ENCODE measurements at regions not wholly inside any gene's neighbourhood (a gene's known extent, or its start where the extent isn't known, plus 50 kb on each side); places are given as distances from the start of the nearest gene placed in this dataset.

DNA sequence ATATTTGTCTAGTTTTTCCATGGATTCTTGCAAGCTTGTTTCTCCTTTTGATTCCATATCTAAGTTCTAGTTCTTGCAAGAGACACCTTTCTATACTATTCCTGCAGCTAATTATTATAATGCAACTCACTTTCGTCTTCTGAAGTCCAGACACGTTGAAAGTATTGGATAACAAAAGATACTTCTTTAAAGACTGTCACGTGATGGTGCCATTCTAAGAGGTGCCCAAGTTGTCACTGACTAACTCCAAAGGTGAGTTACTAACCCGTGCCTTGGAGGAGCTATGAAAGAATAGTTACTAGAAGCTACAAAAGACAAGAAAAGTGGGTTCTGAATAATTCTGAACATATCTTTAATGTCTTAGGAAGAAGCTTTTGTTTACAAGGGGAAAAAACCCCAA lies 322.6 kb downstream of the HDGFL1 start:
- peaks cover 0 to 12% (median 0%) of the 10 kb centered on the region in 6 donors for H3K9me3 Mint-ChIP-seq
- no peak for DNase-seq
- no peak overlapping the region for H3K27ac Mint-ChIP-seq
- peaks cover 0 to 2% (median 0%) of the 10 kb centered on the region in 3 donors for H3K27me3 Mint-ChIP-seq (ENCODE audit: low read depth in 3 of 3)
- H3K36me3 Mint-ChIP-seq = no peaks in the 10 kb centered on the region
- H3K4me1 Mint-ChIP-seq = no peaks in the 10 kb centered on the region
- H3K4me3 Mint-ChIP-seq = no peak overlapping the region

DNA sequence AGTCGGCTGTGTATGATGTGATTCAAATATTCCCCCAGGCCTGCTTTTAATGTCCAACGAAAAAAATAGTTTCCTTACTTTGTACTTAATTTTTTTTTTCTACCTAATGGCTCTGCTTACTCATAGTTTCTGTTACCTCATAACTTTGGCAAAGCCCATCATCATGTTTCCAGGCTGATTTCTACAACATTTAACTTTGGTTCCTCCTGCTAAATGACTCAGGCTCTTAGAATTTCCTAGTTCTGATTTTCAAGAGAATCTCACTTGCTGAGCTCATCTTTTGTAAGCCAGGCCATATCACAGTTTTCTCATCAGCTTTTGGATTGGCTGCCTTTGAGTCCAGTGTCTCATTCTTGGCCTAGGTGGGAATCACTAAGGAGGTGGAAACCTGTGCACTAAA lies 323.1 kb downstream of the HDGFL1 start:
- Mint-ChIP-seq H3K4me1 (no peaks in the 10 kb centered on the region), H3K4me3 (no peak overlapping the region)

DNA sequence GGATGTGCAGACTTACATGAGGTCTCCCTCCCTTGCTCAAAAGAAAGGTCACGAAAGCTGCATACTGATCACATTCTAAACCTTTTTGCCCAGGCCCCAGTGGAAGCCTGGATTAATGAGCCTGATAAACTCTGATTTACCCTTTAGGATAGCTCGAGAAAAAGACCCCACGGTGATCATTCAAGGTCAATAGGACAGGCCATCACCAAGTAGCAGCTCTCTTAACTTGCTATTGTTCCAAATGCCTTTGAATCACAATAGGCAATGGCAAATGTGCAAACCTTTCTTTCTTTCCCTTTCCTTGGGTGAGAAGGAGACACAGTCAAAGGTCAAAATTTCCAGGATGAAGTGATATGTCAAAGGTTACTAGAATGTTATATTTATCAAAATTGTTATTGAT lies 327.3 kb downstream of the HDGFL1 start:
- Mint-ChIP-seq H3K4me3 (no peak overlapping the region), H3K27me3 (ENCODE audit: low read depth in 3 of 3) (peaks cover 0 to 2% (median 0%) of the 10 kb centered on the region in 3 donors), H3K36me3 (no peaks in the 10 kb centered on the region), H3K9me3 (peaks cover 0 to 12% (median 3%) of the 10 kb centered on the region in 6 donors), H3K4me1 (no peaks in the 10 kb centered on the region), H3K27ac (no peak overlapping the region)
- DNase-seq = no peak

More for the DNA sequence above, 323.1 kb downstream of the HDGFL1 start:
- Mint-ChIP-seq H3K36me3 (no peaks in the 10 kb centered on the region), H3K27me3 (ENCODE audit: low read depth in 3 of 3) (peaks cover 0 to 2% (median 0%) of the 10 kb centered on the region in 3 donors), H3K9me3 (peaks cover 0 to 12% (median under 1%) of the 10 kb centered on the region in 6 donors), H3K27ac (no peak overlapping the region)
- no peak for DNase-seq

DNA sequence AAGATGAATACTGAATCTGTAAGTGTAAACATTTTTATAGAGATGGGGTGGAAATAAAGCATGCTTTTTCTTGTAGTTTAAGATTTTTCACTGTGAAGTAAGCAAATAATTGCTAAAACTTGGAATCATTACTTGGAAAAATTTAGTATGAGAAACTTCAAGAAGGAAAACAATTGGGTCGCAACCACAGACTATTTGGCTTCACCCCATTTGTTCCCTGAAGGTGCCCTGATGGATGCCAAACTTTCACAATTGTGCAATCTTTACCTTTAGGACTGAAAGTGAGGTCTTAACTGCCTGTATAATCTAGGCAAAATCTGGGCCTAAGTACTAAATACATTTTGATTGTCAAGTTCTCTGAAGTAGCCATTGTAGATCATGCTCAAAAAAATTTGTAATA lies 330.1 kb downstream of the HDGFL1 start:
- Mint-ChIP-seq H3K36me3 (no peaks in the 10 kb centered on the region), H3K9me3 (peaks cover 0 to 9% (median 3%) of the 10 kb centered on the region in 6 donors), H3K4me3 (no peak overlapping the region), H3K4me1 (no peaks in the 10 kb centered on the region), H3K27me3 (ENCODE audit: low read depth in 3 of 3) (peaks cover 0 to 2% (median 0%) of the 10 kb centered on the region in 3 donors), H3K27ac (no peak overlapping the region)
- DNase-seq = no peak

DNA sequence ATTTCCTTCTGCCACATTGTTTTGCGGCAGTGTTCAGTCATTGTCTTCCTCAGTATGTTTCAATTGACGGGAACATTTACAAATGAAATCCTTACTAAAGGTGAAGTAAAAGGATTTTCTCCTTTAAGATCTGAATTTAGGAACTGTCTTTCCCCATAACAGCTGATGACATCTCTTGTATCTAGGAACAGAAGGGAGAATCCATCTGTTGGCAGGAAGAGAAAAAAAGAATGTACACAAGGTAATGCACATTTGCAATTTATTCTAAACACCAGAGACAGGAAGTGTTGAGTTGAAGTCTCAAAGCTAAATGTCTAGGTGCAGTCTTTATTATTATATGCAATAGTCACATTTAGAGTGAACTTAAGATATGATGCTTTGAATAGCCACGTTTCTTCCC lies 334.5 kb downstream of the HDGFL1 start:
- Mint-ChIP-seq H3K9me3 (peaks cover under 1 to 24% (median 6%) of the 10 kb centered on the region in 6 donors), H3K4me1 (no peaks in the 10 kb centered on the region), H3K36me3 (no peaks in the 10 kb centered on the region), H3K27ac (no peak overlapping the region), H3K4me3 (no peak overlapping the region), H3K27me3 (ENCODE audit: low read depth in 3 of 3) (peaks cover 0 to 2% (median 0%) of the 10 kb centered on the region in 3 donors)
- DNase-seq = no peak

DNA sequence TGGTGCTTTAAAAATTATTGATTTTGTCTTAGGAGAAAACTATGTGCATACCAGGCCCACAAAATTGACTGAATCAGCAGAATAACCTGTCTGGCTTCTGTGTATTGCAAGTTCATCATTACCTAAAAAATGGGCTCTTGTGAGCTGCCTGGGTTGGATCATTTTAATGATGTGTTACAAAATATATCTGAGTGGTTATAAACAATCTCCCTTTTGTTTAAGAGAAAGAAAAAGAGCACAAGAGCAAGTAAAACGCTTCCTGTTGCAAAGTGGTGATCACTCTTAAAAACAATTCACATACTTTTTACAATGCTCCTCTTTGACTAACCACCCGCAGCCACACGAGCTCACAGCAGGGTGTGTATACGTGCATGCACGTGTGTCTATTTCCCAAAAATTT lies 335.1 kb downstream of the HDGFL1 start:
- Mint-ChIP-seq H3K9me3 (peaks cover 2 to 29% (median 7%) of the 10 kb centered on the region in 6 donors), H3K36me3 (no peaks in the 10 kb centered on the region), H3K27ac (no peak overlapping the region), H3K4me1 (no peaks in the 10 kb centered on the region), H3K27me3 (ENCODE audit: low read depth in 3 of 3) (peaks cover 0 to 2% (median 0%) of the 10 kb centered on the region in 3 donors), H3K4me3 (no peak overlapping the region)
- no peak for DNase-seq

DNA sequence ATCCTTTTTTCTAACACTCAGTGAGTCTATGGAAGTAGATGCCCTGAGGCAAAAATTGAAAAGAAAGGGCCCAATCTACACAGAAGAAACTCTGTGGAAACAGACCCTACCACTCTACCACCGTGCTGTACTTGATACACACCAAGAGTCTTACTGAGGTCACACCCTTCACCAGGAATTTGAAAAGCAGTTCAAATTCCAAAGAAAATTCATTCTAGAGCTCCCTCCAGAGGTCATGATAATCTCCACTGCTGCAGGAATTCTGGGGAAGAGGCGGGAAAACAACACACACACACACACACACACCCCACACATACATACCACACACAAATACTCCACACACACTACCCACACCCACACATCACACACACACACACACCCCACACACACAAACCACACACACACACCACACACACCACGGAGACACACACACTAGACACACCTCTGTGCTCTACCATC lies 336.8 kb downstream of the HDGFL1 start:
- no peak for DNase-seq
- Mint-ChIP-seq H3K4me1 (no peaks in the 10 kb centered on the region), H3K27ac (no peak overlapping the region), H3K9me3 (peaks cover 2 to 31% (median 6%) of the 10 kb centered on the region in 6 donors), H3K36me3 (no peaks in the 10 kb centered on the region), H3K27me3 (ENCODE audit: low read depth in 3 of 3) (peaks cover 0 to 2% (median 0%) of the 10 kb centered on the region in 3 donors), H3K4me3 (no peak overlapping the region)

DNA sequence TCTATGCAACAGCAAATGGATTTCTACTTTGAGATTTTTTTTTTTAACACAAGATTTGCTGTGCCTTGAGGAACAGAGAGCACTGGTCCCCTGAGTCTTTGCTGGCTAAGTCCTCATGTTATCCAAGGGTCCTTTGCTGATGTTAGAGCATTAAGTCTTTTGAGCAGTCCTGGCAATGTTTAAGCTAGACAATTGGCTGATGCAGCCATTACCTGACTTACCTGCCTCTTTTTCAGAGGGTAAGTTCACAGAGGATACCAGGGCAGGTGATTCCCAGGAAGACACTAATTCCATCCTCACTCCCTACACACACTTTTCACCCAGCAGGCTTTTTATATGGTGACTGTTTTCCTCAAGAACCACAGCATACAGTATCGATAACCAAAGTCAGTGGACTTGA lies 337.7 kb downstream of the HDGFL1 start:
- no peaks in the 10 kb centered on the region for H3K36me3 Mint-ChIP-seq
- no peak for DNase-seq
- no peaks in the 10 kb centered on the region for H3K4me1 Mint-ChIP-seq
- H3K9me3 Mint-ChIP-seq = peaks cover 4 to 32% (median 6%) of the 10 kb centered on the region in 6 donors
- no peak overlapping the region for H3K4me3 Mint-ChIP-seq
- H3K27ac Mint-ChIP-seq = no peak overlapping the region
- peaks cover 0 to 2% (median 0%) of the 10 kb centered on the region in 3 donors for H3K27me3 Mint-ChIP-seq (ENCODE audit: low read depth in 3 of 3)

DNA sequence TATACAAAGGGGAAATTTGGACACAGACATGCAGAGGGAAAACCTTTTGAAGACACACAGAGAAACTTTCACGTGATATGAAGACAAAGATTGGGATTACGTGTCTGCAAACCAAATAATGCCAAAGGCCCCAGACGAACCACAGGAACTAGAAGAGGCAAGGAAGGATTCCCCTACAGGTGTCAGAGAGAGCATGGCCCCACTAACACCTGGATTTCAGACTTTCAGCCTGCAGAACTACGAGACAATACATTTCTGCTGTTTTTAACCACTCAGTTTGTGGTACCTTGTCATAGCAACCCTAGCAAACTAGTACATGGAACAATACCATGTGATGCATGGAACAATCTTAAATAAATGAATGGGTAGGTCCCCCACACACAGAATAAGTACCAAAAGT lies 341.0 kb downstream of the HDGFL1 start:
- H3K4me3 Mint-ChIP-seq = no peak overlapping the region
- no peak for DNase-seq
- no peaks in the 10 kb centered on the region for H3K36me3 Mint-ChIP-seq
- peaks cover 2 to 35% (median 10%) of the 10 kb centered on the region in 6 donors for H3K9me3 Mint-ChIP-seq
- H3K27me3 Mint-ChIP-seq (ENCODE audit: low read depth in 3 of 3) = peaks cover 0 to 2% (median 0%) of the 10 kb centered on the region in 3 donors
- no peaks in the 10 kb centered on the region for H3K4me1 Mint-ChIP-seq
- H3K27ac Mint-ChIP-seq = no peak overlapping the region

DNA sequence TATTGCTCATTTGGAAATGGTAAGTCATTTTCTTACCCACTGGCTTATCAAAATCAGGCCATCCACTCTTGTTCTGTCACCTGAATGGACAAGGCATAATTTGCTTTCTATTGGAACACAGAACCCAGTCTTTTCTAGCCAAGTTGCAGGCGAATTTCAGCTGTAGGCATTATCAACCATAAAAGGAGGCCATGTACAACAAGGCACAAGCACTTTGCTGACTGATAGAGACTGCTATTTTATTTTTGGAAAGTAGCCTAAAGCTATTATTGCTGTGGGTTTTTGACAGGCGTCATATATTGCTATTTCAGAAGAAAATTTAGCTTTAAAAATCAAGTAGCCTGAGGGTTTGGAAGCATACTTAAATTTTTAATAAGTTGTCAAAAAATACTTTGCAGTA lies 344.2 kb downstream of the HDGFL1 start:
- Mint-ChIP-seq H3K36me3 (no peaks in the 10 kb centered on the region), H3K27me3 (ENCODE audit: low read depth in 3 of 3) (peaks cover 0 to 2% (median 0%) of the 10 kb centered on the region in 3 donors), H3K4me3 (no peak overlapping the region), H3K4me1 (no peaks in the 10 kb centered on the region), H3K9me3 (peaks cover 1 to 34% (median 13%) of the 10 kb centered on the region in 6 donors), H3K27ac (no peak overlapping the region)
- DNase-seq = no peak

DNA sequence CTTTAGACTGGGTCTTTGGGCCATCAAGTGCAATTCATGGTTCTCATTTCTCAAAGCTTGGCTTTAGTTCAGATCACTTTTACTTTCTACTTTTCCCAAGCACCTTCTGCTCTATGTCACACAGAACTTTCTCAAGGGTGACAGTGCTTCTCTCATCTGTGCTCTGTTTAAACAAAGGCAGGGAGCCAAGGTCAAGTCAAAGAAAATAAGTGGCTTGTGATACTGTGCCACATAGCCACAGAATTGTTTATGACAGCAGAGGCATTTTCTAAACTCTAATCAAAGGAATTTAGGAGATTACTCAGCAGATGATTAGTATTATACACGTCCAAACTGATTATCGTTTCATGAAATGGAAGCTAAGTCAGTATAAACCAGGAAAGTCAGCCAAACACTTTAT lies 348.0 kb downstream of the HDGFL1 start:
- Mint-ChIP-seq H3K36me3 (peaks cover 0 to 6% (median 3%) of the 10 kb centered on the region in 3 donors), H3K27ac (no peak overlapping the region), H3K9me3 (peaks cover 3 to 33% (median 9%) of the 10 kb centered on the region in 6 donors), H3K4me1 (no peaks in the 10 kb centered on the region), H3K4me3 (no peak overlapping the region), H3K27me3 (ENCODE audit: low read depth in 3 of 3) (peaks cover 0 to 2% (median 0%) of the 10 kb centered on the region in 3 donors)
- DNase-seq = no peak

DNA sequence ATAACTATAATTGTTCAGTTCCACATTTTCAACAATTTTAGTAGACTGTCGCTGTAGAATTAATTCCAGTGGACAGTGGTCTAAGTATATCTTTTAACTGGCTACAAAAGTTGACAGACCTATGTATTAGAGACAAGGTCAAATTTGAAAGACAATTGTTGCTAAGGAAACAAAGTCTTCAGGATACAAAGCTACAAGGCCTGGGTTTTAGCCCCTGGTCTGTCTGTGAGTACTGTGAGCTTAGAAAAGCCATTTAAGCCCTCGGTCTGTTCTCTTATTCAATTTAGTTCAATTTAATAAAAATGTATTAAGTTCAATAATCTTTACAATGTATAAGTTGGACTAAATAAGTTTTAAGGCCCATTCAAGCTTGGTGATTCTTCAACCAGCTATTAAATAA lies 352.5 kb downstream of the HDGFL1 start:
- Mint-ChIP-seq H3K9me3 (peaks cover 1 to 17% (median 8%) of the 10 kb centered on the region in 6 donors), H3K27ac (no peak overlapping the region), H3K4me1 (no peaks in the 10 kb centered on the region), H3K4me3 (no peak overlapping the region), H3K36me3 (peaks cover 0 to 6% (median 3%) of the 10 kb centered on the region in 3 donors), H3K27me3 (ENCODE audit: low read depth in 3 of 3) (no peaks in the 10 kb centered on the region)
- DNase-seq = no peak

DNA sequence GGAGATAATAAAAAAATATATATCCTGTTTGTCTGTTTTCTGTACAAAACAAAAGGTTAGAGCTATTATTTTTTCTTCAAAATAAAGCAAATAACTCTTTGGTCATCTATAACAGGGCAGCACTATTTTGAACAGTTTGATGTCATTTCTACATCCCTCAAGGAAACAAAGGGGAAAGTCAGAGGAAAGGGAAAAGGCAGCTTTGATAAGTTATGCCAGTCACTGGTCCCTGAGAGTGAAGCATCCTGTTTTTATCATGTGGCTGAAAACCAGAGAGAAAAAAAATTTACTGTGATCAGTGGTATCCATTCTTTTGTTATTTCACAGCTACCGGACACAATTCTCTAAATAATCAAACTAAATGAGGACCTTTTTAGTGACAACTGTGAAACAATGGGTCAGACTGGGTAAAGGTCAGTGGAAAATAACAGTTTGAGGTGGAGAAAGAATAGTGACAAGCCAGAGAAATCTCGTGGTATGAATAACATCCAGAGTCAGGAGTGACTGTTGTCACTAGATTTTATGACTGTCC lies 356.0 kb downstream of the HDGFL1 start:
- Mint-ChIP-seq H3K27me3 (ENCODE audit: low read depth in 3 of 3) (no peaks in the 10 kb centered on the region), H3K9me3 (peaks cover 0 to 8% (median under 1%) of the 10 kb centered on the region in 6 donors), H3K4me3 (no peak overlapping the region), H3K36me3 (no peaks in the 10 kb centered on the region), H3K27ac (no peak overlapping the region), H3K4me1 (peaks cover 4 to 13% of the 10 kb centered on the region in 2 donors)
- no peak for DNase-seq

DNA sequence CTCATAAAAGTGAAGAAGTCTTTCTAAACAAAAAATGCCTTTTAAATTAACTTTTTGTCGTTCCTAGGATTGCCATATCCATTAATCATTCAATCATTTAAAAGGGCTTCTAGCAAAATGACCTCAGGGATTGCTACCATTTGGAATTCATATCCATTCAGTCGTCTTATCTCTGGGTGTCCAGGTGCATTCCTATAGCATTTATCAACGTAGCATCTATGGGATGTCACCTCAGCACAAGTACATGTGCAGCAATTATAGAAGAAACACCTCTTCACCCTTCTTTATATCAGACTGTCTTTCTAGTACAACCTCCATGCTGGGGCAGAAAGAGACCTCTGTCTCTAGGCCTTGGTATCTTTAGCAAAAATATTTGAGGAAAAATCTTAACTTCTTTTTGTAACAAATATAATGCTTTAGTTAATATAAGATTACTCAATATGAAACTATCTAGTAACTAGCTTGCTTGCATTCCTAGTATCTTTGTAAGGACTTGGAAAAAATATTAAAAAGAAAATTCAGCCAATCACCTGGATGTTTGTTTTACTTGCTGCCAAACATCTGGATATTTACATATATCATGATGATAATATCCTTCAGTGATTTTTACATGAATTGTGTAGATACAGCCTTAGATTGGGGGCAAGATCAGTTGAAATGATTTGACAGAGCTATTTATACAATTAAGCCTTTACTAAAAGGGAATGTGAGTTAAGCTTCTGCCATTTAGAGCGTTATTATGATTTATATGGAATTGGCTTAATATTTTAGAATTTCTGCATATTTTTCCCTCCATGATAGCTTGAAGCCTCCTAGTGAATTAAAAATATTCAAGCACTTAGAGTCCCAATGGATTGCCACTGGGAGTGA lies 356.8 kb downstream of the HDGFL1 start:
- Mint-ChIP-seq H3K4me1 (peaks cover 4 to 13% of the 10 kb centered on the region in 2 donors), H3K9me3 (peaks cover 0 to 8% (median under 1%) of the 10 kb centered on the region in 6 donors), H3K4me3 (no peak overlapping the region), H3K27ac (no peak overlapping the region), H3K36me3 (no peaks in the 10 kb centered on the region), H3K27me3 (ENCODE audit: low read depth in 3 of 3) (no peaks in the 10 kb centered on the region)
- DNase-seq = no peak

All from immature natural killer cell (primary cell).